Right cardiac atrium (tissue), 5 donors: ENCODE measurements at regions not wholly inside any gene's neighbourhood (a gene's known extent, or its start where the extent isn't known, plus 50 kb on each side); places are given as distances from the start of the nearest gene placed in this dataset.

Experiments
- ATAC-seq, 2 donors: fragments of 200-7000 bp; cut with Tn5 transposase; one replicate each; pipeline versions ENCODE4 v1.8.0 to v1.9.1; 2020; ENCODE audit warnings: moderate library complexity in 2 of 2, mild to moderate bottlenecking in 1 of 2
- DNase-seq, 3 donors: peaks; one replicate each; pipeline ENCODE4 v3.0.0-alpha.2; 2020
- H3K27ac ChIP-seq: one replicate; pipeline ENCODE4 v1.5.1; 2013; ENCODE audit warnings: mild to moderate bottlenecking, low read length, control low read depth, moderate library complexity
- H3K27me3 ChIP-seq: one replicate; pipeline ENCODE4 v1.6.1; 2013; ENCODE audit not compliant: control insufficient read depth, insufficient read depth
- H3K4me1 ChIP-seq: one replicate; pipeline ENCODE4 v1.6.1; 2013; ENCODE audit warnings: low read length; ENCODE audit not compliant: control insufficient read depth, insufficient read depth
- H3K4me3 ChIP-seq: one replicate; pipeline ENCODE4 v1.5.1; 2013; ENCODE audit warnings: low read length, control low read depth
- H3K9me3 ChIP-seq: one replicate; pipeline ENCODE4 v1.6.1; 2013; ENCODE audit warnings: low read length; ENCODE audit not compliant: control insufficient read depth
- WGBS: extraction: QIAGEN DNeasy Blood & Tissue Kit; methylation state at CpG from one replicate; pipeline ENCODE4 v1.1.7; 2013; 5-methylcytosine and 5-hydroxymethylcytosine counted together
- intact Hi-C, 4 donors: fragments of 100-400 bp; cut with DNase I; formaldehyde crosslinking; loops; one replicate each; pipeline versions ENCODE4 v1.11.0 to v1.14.0; 2022 to 2023
- donor health status: healthy with polysubstance abuse.
- donor health status: DM: no; HTN: yes; CAD: no.
- donor health status: DM: no; HTN: no; CAD: no.
- donor health status: DM: no; HTN: yes; CAD: no; lungs with severe emphysema.
- donor health status: DM: yes; HTN: yes; CAD: no.

DNA sequence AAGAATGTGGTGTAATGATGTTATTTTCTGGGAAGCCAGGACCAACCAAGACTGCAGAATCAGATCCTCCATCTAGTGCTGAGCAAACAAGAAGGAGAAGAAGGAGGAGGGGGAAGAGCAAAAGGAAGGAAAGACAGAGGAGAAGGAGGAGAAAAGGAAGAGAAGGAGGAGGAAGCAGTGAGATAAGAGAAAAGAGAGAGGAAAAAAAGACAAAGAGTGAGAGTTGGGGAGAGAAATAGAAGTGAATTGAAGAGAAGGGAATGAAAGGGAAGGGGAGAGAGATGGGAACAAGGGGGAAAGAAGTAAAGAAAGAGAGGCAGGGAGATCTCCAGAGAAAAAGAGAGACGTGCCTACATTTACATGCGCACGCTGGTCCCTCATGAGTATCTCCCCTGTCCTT is 153.5 kb downstream of the MN1 start:
- 90% methylated on average over 3 of the region's 3 CpGs for WGBS

DNA sequence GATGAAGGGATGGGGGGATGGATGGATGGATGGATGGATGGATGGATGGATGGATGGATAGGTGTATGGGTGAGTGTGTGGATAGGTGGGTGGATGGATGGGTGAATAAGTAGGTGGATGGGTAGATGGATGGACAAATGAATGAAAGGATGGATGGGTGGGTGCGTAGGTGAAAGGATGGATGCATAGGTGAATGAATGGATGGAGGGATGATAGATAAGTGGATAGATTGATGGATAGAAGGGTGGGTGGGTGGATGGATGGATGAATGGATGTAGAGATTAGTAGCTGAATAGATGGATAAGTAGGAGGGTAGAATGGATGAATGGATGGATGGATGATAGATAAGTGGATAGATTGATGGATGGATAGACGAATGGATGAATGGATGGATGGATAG is 152.7 kb downstream of the MN1 start:
- Histone ChIP-seq H3K4me3 (no peak overlapping the region), H3K27me3 (no peaks in the 10 kb centered on the region), H3K4me1 (peaks cover 2% of the 10 kb centered on the region), H3K27ac (no peak overlapping the region), H3K9me3 (no peaks in the 10 kb centered on the region)
- no peak for ATAC-seq
- 100% methylated on average over 2 of the region's 2 CpGs for WGBS
- DNase-seq = no peak
- intact Hi-C loops = no loop called here

More for the DNA sequence above, 153.5 kb downstream of the MN1 start:
- DNase-seq (no peak), ATAC-seq (no peak)
- no peak overlapping the region for H3K4me3 ChIP-seq
- no peak overlapping the region for H3K27ac ChIP-seq
- H3K4me1 ChIP-seq = peaks cover 2% of the 10 kb centered on the region
- no peaks in the 10 kb centered on the region for H3K27me3 ChIP-seq
- no peaks in the 10 kb centered on the region for H3K9me3 ChIP-seq
- intact Hi-C loops = no loop called here

DNA sequence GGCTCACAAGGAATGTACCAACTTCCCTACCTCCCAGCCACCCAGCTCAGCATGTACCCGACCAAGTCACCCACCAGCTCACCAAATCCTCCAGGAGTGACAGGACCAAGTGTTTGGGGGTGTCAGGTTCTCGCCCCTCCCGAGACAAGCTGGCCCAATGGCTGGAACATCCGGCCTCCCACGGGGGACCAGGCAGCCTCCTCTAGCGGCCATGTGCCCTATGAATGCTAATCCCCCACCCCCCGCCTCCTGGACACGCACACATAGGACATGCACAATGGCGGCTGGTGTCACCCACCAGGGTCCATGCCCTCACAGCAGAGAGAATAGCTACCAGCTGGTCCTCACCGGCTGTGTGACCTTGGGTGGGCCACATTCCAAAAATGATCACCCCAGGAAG is 151.0 kb downstream of the MN1 start:
- ATAC-seq (no peak), DNase-seq (no peak)
- H3K9me3 ChIP-seq = no peaks in the 10 kb centered on the region
- WGBS = 89% methylated on average over 10 of the region's 10 CpGs
- peaks cover 4% of the 10 kb centered on the region for H3K4me1 ChIP-seq
- no peak overlapping the region for H3K4me3 ChIP-seq
- intact Hi-C loops = no loop called here
- no peaks in the 10 kb centered on the region for H3K27me3 ChIP-seq
- no peak overlapping the region for H3K27ac ChIP-seq

DNA sequence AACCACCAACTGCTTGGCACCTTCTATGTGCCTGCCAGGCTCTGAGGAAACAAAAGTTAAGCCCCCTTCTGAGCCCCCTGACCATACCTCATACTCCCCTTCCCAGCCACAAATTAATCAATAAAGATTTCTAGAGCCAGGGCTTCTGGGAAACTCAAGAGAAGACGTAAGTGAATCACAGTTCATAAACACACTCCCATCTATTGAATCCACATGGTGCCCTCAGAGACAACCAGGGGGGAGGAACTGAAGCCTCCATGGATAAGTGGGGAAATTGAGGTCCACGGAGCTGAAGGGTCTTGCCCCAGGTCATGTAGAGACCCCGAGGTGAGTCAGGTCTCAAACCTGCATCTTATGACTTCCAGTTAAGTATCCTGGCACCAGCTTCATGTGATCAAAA is 150.6 kb downstream of the MN1 start:
- Histone ChIP-seq H3K27me3 (no peaks in the 10 kb centered on the region), H3K4me1 (peaks cover 4% of the 10 kb centered on the region), H3K4me3 (no peak overlapping the region), H3K27ac (peak overlapping the region; percentile 66), H3K9me3 (no peaks in the 10 kb centered on the region)
- intact Hi-C loops = no loop called here
- 57% methylated on average over 3 of the region's 3 CpGs for WGBS
- DNase-seq (no peak), ATAC-seq (peak in 1 of 2 donors; percentile 7)

DNA sequence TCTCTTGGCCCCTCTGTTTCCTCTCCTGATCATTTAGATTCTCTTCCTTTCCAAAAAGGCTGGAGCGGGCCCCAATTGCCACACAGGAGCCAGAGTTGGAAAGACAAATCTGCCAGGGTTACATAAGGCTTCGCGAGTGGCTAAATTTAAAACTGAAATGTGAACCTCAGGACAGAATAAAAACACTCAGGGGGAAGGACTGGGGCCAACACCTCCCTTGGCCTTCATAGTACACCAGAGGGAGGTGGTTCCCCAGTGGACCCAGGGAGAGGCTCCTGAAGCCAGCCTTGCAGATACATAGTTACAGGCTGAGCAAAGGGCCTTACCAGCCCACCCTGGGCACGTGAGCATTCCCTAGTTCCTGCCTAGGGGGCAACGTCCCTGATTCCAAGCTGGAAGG is 150.1 kb downstream of the MN1 start:
- Histone ChIP-seq H3K27ac (peak overlapping the region; percentile 86), H3K4me3 (no peak overlapping the region), H3K9me3 (no peaks in the 10 kb centered on the region), H3K27me3 (no peaks in the 10 kb centered on the region), H3K4me1 (peaks cover 4% of the 10 kb centered on the region)
- intact Hi-C loops = no loop called here
- DNase-seq = peak in 2 of 3 donors; percentile 73 to 79
- peak; percentile 80 to 89 for ATAC-seq
- 37% methylated on average over 5 of the region's 5 CpGs for WGBS

DNA sequence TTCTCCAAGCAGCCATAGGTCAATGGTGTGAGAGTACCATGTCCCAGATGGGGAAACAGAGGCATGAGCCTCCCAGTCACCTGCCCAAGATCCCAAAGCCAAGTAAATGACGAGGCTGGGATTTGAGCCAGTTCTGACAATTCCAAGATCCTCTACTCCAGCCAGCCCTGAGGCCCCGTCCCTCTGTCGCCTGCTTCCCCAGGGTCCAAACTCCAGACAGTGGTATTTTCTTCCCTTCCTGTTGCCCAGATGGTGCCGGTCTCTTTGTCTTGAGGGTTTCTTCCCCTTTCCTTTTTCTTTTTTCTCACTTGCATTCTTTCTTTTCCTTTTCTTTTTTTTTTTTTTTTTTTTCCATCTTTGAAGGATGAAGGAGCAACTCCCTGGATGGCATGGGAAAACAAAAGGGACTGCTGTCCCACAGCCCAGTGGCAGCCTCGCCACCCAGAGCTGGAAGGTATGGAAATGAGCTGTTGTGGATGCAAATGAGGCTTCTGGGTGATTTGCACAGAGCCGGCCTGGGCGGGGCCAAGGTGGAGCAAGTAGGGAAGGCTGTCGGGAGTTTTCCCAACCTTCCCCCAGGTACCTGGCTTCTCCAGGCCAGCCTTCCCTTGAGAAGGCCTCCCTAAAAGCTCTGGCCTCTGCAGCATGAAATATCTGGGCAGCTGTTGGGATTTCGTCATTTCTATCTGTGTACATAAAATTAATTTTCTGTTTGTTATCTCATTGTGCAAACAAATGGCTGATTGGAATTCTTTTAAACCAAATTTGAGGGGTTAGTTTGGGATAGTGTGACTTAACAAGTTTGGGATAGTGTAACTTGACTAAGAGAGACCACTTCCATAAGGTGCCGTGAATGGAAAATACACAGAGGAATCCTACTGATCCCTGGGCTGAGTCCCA is 146.8 kb downstream of the MN1 start:
- Histone ChIP-seq H3K4me1 (peaks cover 4% of the 10 kb centered on the region), H3K27ac (no peak overlapping the region), H3K4me3 (no peak overlapping the region), H3K9me3 (no peaks in the 10 kb centered on the region), H3K27me3 (no peaks in the 10 kb centered on the region)
- DNase-seq = peak in 1 of 3 donors; percentile 58
- WGBS = 40% methylated on average over 10 of the region's 10 CpGs
- intact Hi-C loops = no loop called here
- no peak for ATAC-seq

DNA sequence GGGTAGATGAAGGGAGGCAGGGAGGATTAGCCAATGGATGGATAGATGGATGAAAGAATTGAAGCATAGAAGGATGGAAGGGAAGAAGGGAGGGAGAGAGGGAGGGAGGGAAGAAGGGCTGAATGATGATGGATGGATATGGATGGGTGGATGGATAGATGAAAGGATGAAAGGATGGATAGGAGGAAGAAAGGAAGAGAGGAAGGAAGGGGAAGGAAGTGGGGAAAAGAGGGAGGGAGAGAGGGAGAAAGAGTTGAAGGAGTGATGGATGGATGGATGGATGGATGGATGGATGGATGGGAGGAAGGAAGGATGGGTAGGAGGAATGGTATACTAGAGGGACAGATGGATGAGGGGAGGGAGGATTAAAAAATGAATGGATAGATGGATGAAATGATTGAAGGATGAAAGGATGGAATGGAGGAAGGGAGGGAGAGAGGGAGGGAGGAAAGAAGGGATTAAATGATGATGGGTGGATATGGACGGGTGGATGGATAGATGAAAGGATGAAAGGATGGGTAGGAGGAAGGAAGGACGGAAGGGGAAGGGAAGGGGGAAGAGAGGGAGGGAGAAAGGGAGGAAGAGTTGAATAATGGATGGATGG is 145.9 kb downstream of the MN1 start:
- WGBS = 84% methylated on average over 2 of the region's 2 CpGs
- H3K27ac ChIP-seq = no peak overlapping the region
- no peaks in the 10 kb centered on the region for H3K9me3 ChIP-seq
- H3K27me3 ChIP-seq = no peaks in the 10 kb centered on the region
- H3K4me1 ChIP-seq = peaks cover 4% of the 10 kb centered on the region
- ATAC-seq (no peak), DNase-seq (no peak)
- no peak overlapping the region for H3K4me3 ChIP-seq
- intact Hi-C loops = no loop called here

DNA sequence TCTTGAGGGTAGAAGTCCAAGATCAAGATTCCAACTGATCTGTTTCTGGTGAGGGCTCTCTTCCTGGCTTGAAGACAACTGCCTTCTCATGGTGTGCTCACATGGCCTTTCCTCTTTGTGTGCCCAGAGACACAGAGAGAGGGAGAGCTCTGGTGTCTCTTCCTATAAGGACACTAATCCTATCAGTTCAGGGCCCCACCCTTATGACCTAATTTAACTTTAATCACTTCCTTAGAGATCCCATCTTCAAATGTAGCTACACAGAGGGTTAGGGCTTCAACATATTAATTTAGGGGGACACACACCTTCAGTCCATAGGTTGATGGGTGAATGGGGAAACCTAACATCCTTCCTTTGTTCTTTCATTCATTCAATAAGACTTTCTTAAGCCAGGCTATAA is 144.6 kb downstream of the MN1 start:
- H3K4me1 ChIP-seq = peaks cover 2% of the 10 kb centered on the region
- no peaks in the 10 kb centered on the region for H3K27me3 ChIP-seq
- H3K27ac ChIP-seq = no peak overlapping the region
- DNase-seq (no peak), ATAC-seq (no peak)
- H3K9me3 ChIP-seq = no peaks in the 10 kb centered on the region
- no peak overlapping the region for H3K4me3 ChIP-seq
- intact Hi-C loops = no loop called here

DNA sequence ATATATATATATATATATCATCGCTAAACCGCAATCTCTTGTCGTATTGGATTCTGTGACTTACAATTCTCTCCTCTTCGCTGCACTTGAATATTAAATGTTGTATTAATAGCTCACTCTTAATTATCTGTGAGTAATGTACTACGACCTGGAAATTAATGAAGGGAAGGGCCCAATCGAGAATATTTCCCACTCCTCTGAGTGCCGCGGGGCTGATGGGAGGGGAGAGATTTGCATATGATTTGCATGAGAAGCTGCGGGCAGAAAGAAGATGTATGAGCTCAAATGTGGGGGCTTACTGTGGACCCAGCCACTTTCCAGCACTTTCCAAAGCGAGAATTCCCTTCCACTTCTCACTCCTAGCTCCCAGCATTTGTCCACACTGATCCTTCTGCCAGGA is 141.2 kb downstream of the MN1 start:
- intact Hi-C loops = loop anchor here in 1 of 4 donors (10.0 kb wide), 1 partner anchor 134 kb away; no protein-coding TSS in a partner anchor
- H3K9me3 ChIP-seq = no peaks in the 10 kb centered on the region
- no peaks in the 10 kb centered on the region for H3K27me3 ChIP-seq
- 93% methylated on average over 10 of the region's 10 CpGs for WGBS
- DNase-seq = no peak
- no peak for ATAC-seq
- H3K4me1 ChIP-seq = peaks cover 11% of the 10 kb centered on the region
- H3K4me3 ChIP-seq = no peak overlapping the region
- H3K27ac ChIP-seq = no peak overlapping the region

DNA sequence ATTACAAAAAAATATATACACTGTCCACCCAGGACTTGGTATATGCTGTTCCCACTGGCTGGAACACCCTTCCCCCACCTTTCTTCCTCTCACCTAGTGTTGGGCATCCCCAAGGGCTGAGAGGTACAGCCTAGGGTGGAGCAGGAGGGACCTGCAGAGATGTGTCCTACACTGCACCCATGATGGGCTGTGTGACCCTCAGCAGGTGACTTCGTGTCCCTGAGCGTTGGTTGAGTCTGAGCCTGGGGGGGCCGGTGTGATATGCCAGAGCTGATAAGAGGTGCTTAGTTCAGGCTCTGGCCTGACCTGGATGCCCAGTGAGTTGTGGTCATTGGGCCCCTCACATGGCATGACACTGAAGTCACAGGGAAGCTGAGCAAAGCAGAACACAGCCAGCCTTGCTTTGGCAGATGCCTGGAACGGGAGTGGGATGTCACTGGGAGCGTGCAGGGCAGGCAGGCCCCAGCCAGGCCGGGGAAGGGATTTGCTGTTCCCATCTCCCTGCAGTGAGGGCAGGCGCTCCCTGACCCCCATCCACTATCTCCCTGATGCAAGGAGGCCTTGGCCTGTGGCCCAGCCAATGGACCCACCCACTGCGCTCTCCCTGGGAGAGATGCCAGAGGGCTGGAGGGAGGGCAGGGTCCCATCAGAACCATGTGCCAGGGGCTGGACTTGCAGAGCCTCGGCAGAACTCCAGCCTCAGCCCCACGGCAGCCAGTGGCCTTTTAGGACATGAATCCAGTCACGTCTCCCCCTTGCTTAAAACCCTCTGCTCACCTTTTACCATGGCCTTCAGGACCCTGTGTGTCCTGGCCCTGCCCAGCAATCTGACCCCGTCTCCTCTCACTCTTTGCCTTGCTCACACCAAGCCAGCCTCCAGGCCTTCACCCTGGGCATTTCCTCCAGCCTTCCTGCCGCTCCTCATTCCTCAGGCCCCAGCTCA is 138.9 kb downstream of the MN1 start:
- Histone ChIP-seq H3K27me3 (no peaks in the 10 kb centered on the region), H3K27ac (peak overlapping the region; percentile 46), H3K4me1 (peaks cover 11% of the 10 kb centered on the region), H3K9me3 (no peaks in the 10 kb centered on the region), H3K4me3 (no peak overlapping the region)
- intact Hi-C loops = loop anchor here in 1 of 4 donors (10.0 kb wide), 1 partner anchor 132 kb away; no protein-coding TSS in a partner anchor
- 27% methylated on average over 13 of the region's 13 CpGs for WGBS
- DNase-seq (peak; percentile 88 to 96 (median 96)), ATAC-seq (peak; percentile 94 to 95)
